ENCODE measurements at regions not wholly inside any gene's neighbourhood (a gene's known extent, or its start where the extent isn't known, plus 50 kb on each side); places are given as distances from the start of the nearest gene placed in this dataset.
"Not testable (repeated sequence)": the region's sequence is repeated elsewhere in the genome, so short reads cannot be mapped to it uniquely, and the experiment has no call there.

- TF ChIP-seq SP1 (IDR thresholded peaks at IDR 0.05); L3MBTL2 (conservative IDR thresholded peaks at IDR 0.05); BHLHE40 (IDR thresholded peaks at IDR 0.05; ENCODE audit: borderline replicate concordance); ARNT (IDR thresholded peaks at IDR 0.05); ELF4 (IDR thresholded peaks at IDR 0.05); HDGF (IDR thresholded peaks at IDR 0.05; ENCODE audit: borderline replicate concordance); SUZ12 (IDR thresholded peaks at IDR 0.05); FOXA1 (IDR thresholded peaks at IDR 0.05); FOXK2 (IDR thresholded peaks at IDR 0.05); LEF1 (IDR thresholded peaks at IDR 0.05; ENCODE audit: borderline replicate concordance); ZNF384 (IDR thresholded peaks at IDR 0.05); TARDBP (IDR thresholded peaks at IDR 0.05): not testable (repeated sequence)
Observed at GRCh38 chr1:206298032-206298392, 94.7 kb downstream of the SRGAP2 start.

Data from HEK293T (cell line).